ENCODE measurements at regions not wholly inside any gene's neighbourhood (a gene's known extent, or its start where the extent isn't known, plus 50 kb on each side); places are given as distances from the start of the nearest gene placed in this dataset.

DNA sequence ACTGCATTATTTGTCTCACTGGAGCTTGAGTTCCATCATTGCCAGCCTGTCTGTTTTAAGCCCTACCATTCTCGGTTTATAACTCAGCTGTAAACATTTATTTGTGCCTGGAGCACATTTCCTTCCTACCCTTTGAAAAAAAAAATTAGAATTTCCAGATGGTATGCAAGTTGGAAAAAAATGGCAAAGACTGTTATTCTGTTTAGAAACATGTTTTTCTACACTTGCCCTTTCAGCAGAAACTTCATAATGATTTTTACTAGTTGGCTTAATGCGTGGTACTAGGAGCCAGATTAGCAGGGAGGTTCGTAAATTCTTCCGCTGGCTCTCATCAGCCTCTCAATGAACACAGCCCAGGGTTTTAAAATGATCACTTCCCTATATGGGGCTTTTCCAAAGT is 238.8 kb upstream of the WWC1 start:
- H3K4me3 ChIP-seq (ENCODE audit: insufficient read depth, low read length, poor library complexity, severe bottlenecking): no peak overlapping the region
- TF ChIP-seq, protein P1, sequence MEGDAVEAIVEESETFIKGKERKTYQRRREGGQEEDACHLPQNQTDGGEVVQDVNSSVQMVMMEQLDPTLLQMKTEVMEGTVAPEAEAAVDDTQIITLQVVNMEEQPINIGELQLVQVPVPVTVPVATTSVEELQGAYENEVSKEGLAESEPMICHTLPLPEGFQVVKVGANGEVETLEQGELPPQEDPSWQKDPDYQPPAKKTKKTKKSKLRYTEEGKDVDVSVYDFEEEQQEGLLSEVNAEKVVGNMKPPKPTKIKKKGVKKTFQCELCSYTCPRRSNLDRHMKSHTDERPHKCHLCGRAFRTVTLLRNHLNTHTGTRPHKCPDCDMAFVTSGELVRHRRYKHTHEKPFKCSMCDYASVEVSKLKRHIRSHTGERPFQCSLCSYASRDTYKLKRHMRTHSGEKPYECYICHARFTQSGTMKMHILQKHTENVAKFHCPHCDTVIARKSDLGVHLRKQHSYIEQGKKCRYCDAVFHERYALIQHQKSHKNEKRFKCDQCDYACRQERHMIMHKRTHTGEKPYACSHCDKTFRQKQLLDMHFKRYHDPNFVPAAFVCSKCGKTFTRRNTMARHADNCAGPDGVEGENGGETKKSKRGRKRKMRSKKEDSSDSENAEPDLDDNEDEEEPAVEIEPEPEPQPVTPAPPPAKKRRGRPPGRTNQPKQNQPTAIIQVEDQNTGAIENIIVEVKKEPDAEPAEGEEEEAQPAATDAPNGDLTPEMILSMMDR (IDR thresholded peaks at IDR 0.05; ENCODE audit: insufficient read depth, low read length, poor library complexity, severe bottlenecking): no peak
- no peak for TF ChIP-seq EZH2phosphoT487 (conservative IDR thresholded peaks at IDR 0.05; ENCODE audit: low read length)
- H3K9me2 ChIP-seq (replicated peaks; ENCODE audit: insufficient read depth, low read length): no peaks in the 10 kb centered on the region
- no peaks in the 10 kb centered on the region for H4K20me1 ChIP-seq (ENCODE audit: low read depth, low read length)
- H3K79me2 ChIP-seq (ENCODE audit: insufficient read depth, low read length): no peaks in the 10 kb centered on the region
- H3K9ac ChIP-seq (ENCODE audit: low read length): no peak overlapping the region
- H3K9me3 ChIP-seq (ENCODE audit: insufficient read depth, low read length): peaks cover 4% of the 10 kb centered on the region; the same call in 1 of the 2 replicates
- H3F3A ChIP-seq (ENCODE audit: insufficient read depth): no peaks in the 10 kb centered on the region
- H3K4me2 ChIP-seq (ENCODE audit: low read depth, low read length, poor library complexity, severe bottlenecking): no peak overlapping the region
- no peak overlapping the region for H3K27ac ChIP-seq (ENCODE audit: low read depth, low read length)
- no peaks in the 10 kb centered on the region for H3K36me3 ChIP-seq (ENCODE audit: low read length)
- H2AFZ ChIP-seq (ENCODE audit: low read depth, low read length, severe bottlenecking): no peak overlapping the region
- H3K27me3 ChIP-seq (ENCODE audit: low read length): no peaks in the 10 kb centered on the region

- H3F3A ChIP-seq (ENCODE audit: insufficient read depth): no peaks in the 10 kb centered on the region
- no peak overlapping the region for H3K4me3 ChIP-seq (ENCODE audit: insufficient read depth, low read length, poor library complexity, severe bottlenecking)
- no peaks in the 10 kb centered on the region for H4K20me1 ChIP-seq (ENCODE audit: low read depth, low read length)
- H3K79me2 ChIP-seq (ENCODE audit: insufficient read depth, low read length): no peaks in the 10 kb centered on the region
- H3K27ac ChIP-seq (ENCODE audit: low read depth, low read length): no peak overlapping the region
- H3K9ac ChIP-seq (ENCODE audit: low read length): no peak overlapping the region
- H3K36me3 ChIP-seq (ENCODE audit: low read length): no peaks in the 10 kb centered on the region
- peaks cover 11% of the 10 kb centered on the region; the same call in 1 of the 2 replicates for H3K9me3 ChIP-seq (ENCODE audit: insufficient read depth, low read length)
- no peaks in the 10 kb centered on the region for H3K9me2 ChIP-seq (replicated peaks; ENCODE audit: insufficient read depth, low read length)
- no peaks in the 10 kb centered on the region for H3K27me3 ChIP-seq (ENCODE audit: low read length)
- no peak overlapping the region for H2AFZ ChIP-seq (ENCODE audit: low read depth, low read length, severe bottlenecking)
- no peak overlapping the region for H3K4me2 ChIP-seq (ENCODE audit: low read depth, low read length, poor library complexity, severe bottlenecking)
- TF ChIP-seq, protein P1 (IDR thresholded peaks at IDR 0.05; ENCODE audit: insufficient read depth, low read length, poor library complexity, severe bottlenecking): no peak
- TF ChIP-seq EZH2phosphoT487 (conservative IDR thresholded peaks at IDR 0.05; ENCODE audit: low read length): no peak
Observed at GRCh38 chr5:168054091-168054490, 237.4 kb upstream of the WWC1 start.

- Histone ChIP-seq H3K27me3 (ENCODE audit: low read length) (no peaks in the 10 kb centered on the region), H3F3A (ENCODE audit: insufficient read depth) (no peaks in the 10 kb centered on the region), H3K4me3 (ENCODE audit: insufficient read depth, low read length, poor library complexity, severe bottlenecking) (no peak overlapping the region), H2AFZ (ENCODE audit: low read depth, low read length, severe bottlenecking) (no peak overlapping the region), H3K79me2 (ENCODE audit: insufficient read depth, low read length) (no peaks in the 10 kb centered on the region), H3K9me3 (ENCODE audit: insufficient read depth, low read length) (peaks cover 11% of the 10 kb centered on the region; the same call in 1 of the 2 replicates), H3K27ac (ENCODE audit: low read depth, low read length) (no peak overlapping the region), H4K20me1 (ENCODE audit: low read depth, low read length) (no peaks in the 10 kb centered on the region), H3K4me2 (ENCODE audit: low read depth, low read length, poor library complexity, severe bottlenecking) (no peak overlapping the region), H3K36me3 (ENCODE audit: low read length) (no peaks in the 10 kb centered on the region), H3K9me2 (replicated peaks; ENCODE audit: insufficient read depth, low read length) (no peaks in the 10 kb centered on the region), H3K9ac (ENCODE audit: low read length) (no peak overlapping the region)
- no peak for TF ChIP-seq EZH2phosphoT487 (conservative IDR thresholded peaks at IDR 0.05; ENCODE audit: low read length)
Observed at GRCh38 chr5:168055141-168055683, 236.2 kb upstream of the WWC1 start.

GRCh38 chr5:168055961-168056360 is 235.5 kb upstream of the WWC1 start:
- H3F3A ChIP-seq (ENCODE audit: insufficient read depth): no peaks in the 10 kb centered on the region
- H3K9me2 ChIP-seq (replicated peaks; ENCODE audit: insufficient read depth, low read length): no peaks in the 10 kb centered on the region
- no peaks in the 10 kb centered on the region for H3K36me3 ChIP-seq (ENCODE audit: low read length)
- H3K27me3 ChIP-seq (ENCODE audit: low read length): no peaks in the 10 kb centered on the region
- H2AFZ ChIP-seq (ENCODE audit: low read depth, low read length, severe bottlenecking): no peak overlapping the region
- no peak overlapping the region for H3K27ac ChIP-seq (ENCODE audit: low read depth, low read length)
- no peak overlapping the region for H3K9ac ChIP-seq (ENCODE audit: low read length)
- H3K4me3 ChIP-seq (ENCODE audit: insufficient read depth, low read length, poor library complexity, severe bottlenecking): no peak overlapping the region
- peaks cover 11% of the 10 kb centered on the region; the same call in 1 of the 2 replicates for H3K9me3 ChIP-seq (ENCODE audit: insufficient read depth, low read length)
- H4K20me1 ChIP-seq (ENCODE audit: low read depth, low read length): no peaks in the 10 kb centered on the region
- no peaks in the 10 kb centered on the region for H3K79me2 ChIP-seq (ENCODE audit: insufficient read depth, low read length)
- TF ChIP-seq EZH2phosphoT487 (conservative IDR thresholded peaks at IDR 0.05; ENCODE audit: low read length): no peak
- TF ChIP-seq, protein P1 (IDR thresholded peaks at IDR 0.05; ENCODE audit: insufficient read depth, low read length, poor library complexity, severe bottlenecking): no peak
- no peak overlapping the region for H3K4me2 ChIP-seq (ENCODE audit: low read depth, low read length, poor library complexity, severe bottlenecking)

Data from SU-DHL-6 (cell line).